ENCODE measurements at regions not wholly inside any gene's neighbourhood (a gene's known extent, or its start where the extent isn't known, plus 50 kb on each side); places are given as distances from the start of the nearest gene placed in this dataset.

- TF ChIP-seq POLR2A (IDR thresholded peaks at IDR 0.05) (no peak), CTCF (IDR thresholded peaks at IDR 0.05) (no peak)
These were observed 173.1 kb downstream of the C12orf75 start for GRCh38 chr12:105503619-105504018.

Data from ovary (tissue), 3 donors.